OCI-LY3 (cell line): ENCODE measurements at regions not wholly inside any gene's neighbourhood (a gene's known extent, or its start where the extent isn't known, plus 50 kb on each side); places are given as distances from the start of the nearest gene placed in this dataset.

Source experiments
- H2AFZ ChIP-seq: fragments of 200-600, 300-600 bp; shearing (Covaris generic); 2 replicates; pipeline ENCODE4 v1.6.0; 2014; ENCODE audit warnings: antibody characterized with exemption, low read depth, low read length
- H3K27ac ChIP-seq: fragments of 200-600, 300-600 bp; sonication (generic); 2 replicates; pipeline ENCODE4 v1.5.1; 2014; ENCODE audit warnings: mild to moderate bottlenecking, low read length, moderate library complexity, mixed read lengths
- H3K27me3 ChIP-seq: fragments of 200-600, 300-600 bp; sonication (generic); 2 replicates; pipeline ENCODE4 v1.6.1; 2014; ENCODE audit warnings: low read depth, low read length, mixed read lengths
- H3K36me3 ChIP-seq: fragments of 200-600, 300-600 bp; sonication (generic); replicated peaks from 2 replicates; pipeline ENCODE3; 2014; ENCODE audit warnings: low read depth, low read length, mixed read lengths
- H3K4me1 ChIP-seq: fragments of 300-600, 200-600 bp; sonication (generic); 2 replicates; pipeline ENCODE4 v1.6.1; 2014; ENCODE audit warnings: low read length, mixed read lengths
- H3K4me2 ChIP-seq: fragments of 200-600, 300-600 bp; sonication (generic); 2 replicates; pipeline ENCODE4 v1.6.1; 2014; ENCODE audit warnings: low read length, mixed read lengths
- H3K4me3 ChIP-seq: fragments of 300-600, 200-600 bp; sonication (generic); 2 replicates; pipeline ENCODE4 v1.5.1; 2014; ENCODE audit warnings: antibody characterized with exemption, mild to moderate bottlenecking, low read length, moderate library complexity
- H3K79me2 ChIP-seq: fragments of 300-600, 200-600 bp; shearing (Covaris generic); 2 replicates; pipeline ENCODE4 v1.6.1; 2014; ENCODE audit warnings: mild to moderate bottlenecking, low read length, mixed read lengths
- H3K9ac ChIP-seq: fragments of 300-600, 200-600 bp; shearing (Covaris generic); 2 replicates; pipeline ENCODE4 v1.6.0; 2014; ENCODE audit warnings: mild to moderate bottlenecking, low read length, moderate library complexity
- H3K9me3 ChIP-seq: fragments of 200-600, 300-600 bp; shearing (Covaris generic); 2 replicates; pipeline ENCODE4 v1.6.1; 2014; ENCODE audit warnings: low read length, mixed read lengths; ENCODE audit not compliant: insufficient read depth
- H4K20me1 ChIP-seq: fragments of 200-600, 300-600 bp; sonication (generic); 2 replicates; pipeline ENCODE4 v1.6.1; 2016; ENCODE audit warnings: low read length, mixed read lengths; ENCODE audit not compliant: insufficient read depth
- EZH2phosphoT487 ChIP-seq: fragments of 200-600 bp; shearing (Covaris generic); IDR thresholded peaks from 2 replicates; pipeline ENCODE4 v1.6.1; 2018; ENCODE audit warnings: antibody characterized with exemption, mixed run types, low read depth
- TF ChIP-seq, protein P1 (sequence below): fragments of 200-600, 300-600 bp; sonication (generic); IDR thresholded peaks from 2 replicates; pipeline ENCODE4 v1.5.1; 2014; ENCODE audit warnings: antibody characterized with exemption, low read length, low read depth

DNA sequence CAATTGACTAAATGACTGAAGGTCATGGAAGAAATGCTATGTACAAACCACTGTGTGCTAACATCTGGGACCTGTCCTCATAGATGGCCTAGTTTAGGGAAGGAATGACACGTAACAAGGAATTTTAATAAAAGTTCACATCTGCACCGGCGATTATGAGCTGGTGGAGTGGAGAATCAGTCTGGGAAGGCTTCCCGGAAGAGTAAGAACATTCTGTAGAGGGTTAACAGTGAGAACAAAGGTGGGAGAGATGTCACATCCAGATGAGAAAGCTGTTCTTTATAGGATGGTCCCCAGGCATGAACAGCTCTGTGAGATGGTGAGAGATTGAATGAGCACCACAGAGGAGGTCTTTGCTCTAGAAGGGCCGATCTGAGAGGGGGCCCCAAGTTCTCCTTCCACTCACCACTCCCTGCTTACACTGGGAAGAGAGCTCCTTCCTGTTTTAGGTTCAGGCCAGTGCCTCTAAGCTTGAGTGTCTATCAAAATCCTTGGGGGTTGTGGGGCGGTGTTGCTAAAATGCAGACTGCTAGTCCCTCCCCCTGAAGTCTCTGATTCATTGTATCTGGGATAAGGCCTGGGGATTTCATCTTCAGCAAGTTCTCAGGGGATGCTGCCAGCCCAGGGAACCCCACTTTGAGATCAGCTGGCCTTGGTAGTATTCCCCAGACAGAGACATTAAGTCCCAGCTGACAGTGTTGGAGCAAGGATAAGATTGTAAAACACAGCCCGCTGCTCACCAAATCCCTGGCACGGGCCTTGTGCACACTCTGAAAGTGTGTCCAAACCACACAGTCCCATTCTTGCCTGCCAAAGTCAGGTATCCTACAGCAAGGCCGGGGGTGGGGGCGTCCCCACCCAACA, 294.7 kb upstream of the MAF start:
- H3K27me3 ChIP-seq: no peaks in the 10 kb centered on the region
- no peak overlapping the region for H3K4me3 ChIP-seq
- H3K27ac ChIP-seq: no peak overlapping the region
- no peaks in the 10 kb centered on the region for H3K4me1 ChIP-seq
- H3K79me2 ChIP-seq: no peaks in the 10 kb centered on the region
- no peak overlapping the region for H2AFZ ChIP-seq
- H3K4me2 ChIP-seq: no peak overlapping the region
- no peaks in the 10 kb centered on the region for H3K36me3 ChIP-seq
- no peaks in the 10 kb centered on the region for H3K9me3 ChIP-seq
- TF ChIP-seq, protein P1, sequence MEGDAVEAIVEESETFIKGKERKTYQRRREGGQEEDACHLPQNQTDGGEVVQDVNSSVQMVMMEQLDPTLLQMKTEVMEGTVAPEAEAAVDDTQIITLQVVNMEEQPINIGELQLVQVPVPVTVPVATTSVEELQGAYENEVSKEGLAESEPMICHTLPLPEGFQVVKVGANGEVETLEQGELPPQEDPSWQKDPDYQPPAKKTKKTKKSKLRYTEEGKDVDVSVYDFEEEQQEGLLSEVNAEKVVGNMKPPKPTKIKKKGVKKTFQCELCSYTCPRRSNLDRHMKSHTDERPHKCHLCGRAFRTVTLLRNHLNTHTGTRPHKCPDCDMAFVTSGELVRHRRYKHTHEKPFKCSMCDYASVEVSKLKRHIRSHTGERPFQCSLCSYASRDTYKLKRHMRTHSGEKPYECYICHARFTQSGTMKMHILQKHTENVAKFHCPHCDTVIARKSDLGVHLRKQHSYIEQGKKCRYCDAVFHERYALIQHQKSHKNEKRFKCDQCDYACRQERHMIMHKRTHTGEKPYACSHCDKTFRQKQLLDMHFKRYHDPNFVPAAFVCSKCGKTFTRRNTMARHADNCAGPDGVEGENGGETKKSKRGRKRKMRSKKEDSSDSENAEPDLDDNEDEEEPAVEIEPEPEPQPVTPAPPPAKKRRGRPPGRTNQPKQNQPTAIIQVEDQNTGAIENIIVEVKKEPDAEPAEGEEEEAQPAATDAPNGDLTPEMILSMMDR: no peak
- no peak for TF ChIP-seq EZH2phosphoT487
- H3K9ac ChIP-seq: no peak overlapping the region
- no peaks in the 10 kb centered on the region for H4K20me1 ChIP-seq

DNA sequence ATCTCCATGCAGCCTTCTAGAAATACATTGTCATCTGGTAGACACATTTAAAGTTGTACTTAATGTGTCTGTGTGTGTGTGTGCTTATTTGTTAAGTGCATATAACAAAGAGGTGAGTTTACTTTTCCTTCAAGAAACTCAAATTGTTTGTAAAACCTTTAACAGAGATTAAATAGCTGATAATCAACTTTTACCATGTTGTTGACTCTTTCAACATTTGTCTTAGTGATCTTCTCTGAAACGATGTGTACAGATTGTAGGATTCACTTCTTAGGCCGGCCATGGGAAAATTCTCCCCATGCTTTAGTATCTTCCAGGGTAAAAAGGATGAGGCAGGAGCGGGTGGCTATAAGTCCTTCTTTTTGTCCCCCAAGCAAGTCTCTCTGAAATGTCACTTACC, 292.9 kb upstream of the MAF start:
- Histone ChIP-seq H3K9me3 (no peaks in the 10 kb centered on the region), H3K36me3 (no peaks in the 10 kb centered on the region), H3K9ac (no peak overlapping the region), H3K4me1 (no peaks in the 10 kb centered on the region), H2AFZ (no peak overlapping the region), H3K79me2 (no peaks in the 10 kb centered on the region), H3K4me3 (no peak overlapping the region), H3K27me3 (no peaks in the 10 kb centered on the region), H3K4me2 (no peak overlapping the region), H3K27ac (no peak overlapping the region), H4K20me1 (no peaks in the 10 kb centered on the region)
- TF ChIP-seq EZH2phosphoT487: no peak
- TF ChIP-seq, protein P1: no peak

DNA sequence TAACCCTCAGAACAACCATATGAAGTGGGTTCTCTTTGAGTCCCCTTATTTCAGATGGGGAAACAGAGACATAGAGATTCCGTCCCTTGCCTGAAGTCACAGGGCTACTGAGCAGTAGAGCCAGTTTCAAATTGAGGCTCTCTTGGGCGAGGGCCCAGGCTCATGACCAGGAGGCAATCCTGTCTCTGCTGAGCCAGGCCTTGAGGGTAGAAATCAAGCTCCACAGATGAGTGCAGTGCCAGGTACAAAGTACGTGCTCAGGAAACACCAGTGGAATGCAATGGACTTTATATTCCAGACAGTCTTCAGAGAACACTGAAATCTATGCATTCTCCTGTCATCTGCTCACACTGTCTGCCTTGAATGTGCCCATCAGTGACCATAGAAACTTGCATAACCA, 291.7 kb upstream of the MAF start:
- no peak for TF ChIP-seq EZH2phosphoT487
- TF ChIP-seq, protein P1: no peak
- Histone ChIP-seq H3K36me3 (no peaks in the 10 kb centered on the region), H3K4me3 (no peak overlapping the region), H3K4me1 (no peaks in the 10 kb centered on the region), H3K9me3 (no peaks in the 10 kb centered on the region), H4K20me1 (no peaks in the 10 kb centered on the region), H3K27ac (no peak overlapping the region), H3K27me3 (no peaks in the 10 kb centered on the region), H3K9ac (no peak overlapping the region), H2AFZ (no peak overlapping the region), H3K79me2 (no peaks in the 10 kb centered on the region), H3K4me2 (no peak overlapping the region)

DNA sequence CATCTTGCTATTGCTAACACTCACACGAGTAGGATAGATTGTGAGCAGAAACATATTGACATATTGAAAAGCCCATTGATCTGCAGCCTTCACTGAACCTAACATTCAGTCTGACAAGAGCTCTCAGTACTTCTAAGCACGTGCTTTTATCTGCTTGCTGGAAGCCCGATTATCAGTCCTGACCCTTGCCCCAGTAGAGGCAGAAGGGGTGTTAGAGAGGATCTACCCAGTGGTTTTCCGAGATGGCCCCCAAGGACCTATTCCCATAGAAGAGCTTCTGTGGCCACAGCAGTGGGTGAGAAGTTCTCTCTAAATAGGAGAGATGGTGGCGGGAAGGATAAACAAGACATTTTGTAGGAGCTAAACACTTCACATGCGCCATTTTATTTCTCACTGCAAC, 290.9 kb upstream of the MAF start:
- Histone ChIP-seq H3K79me2 (no peaks in the 10 kb centered on the region), H4K20me1 (no peaks in the 10 kb centered on the region), H3K27ac (no peak overlapping the region), H3K9me3 (no peaks in the 10 kb centered on the region), H2AFZ (no peak overlapping the region), H3K4me1 (no peaks in the 10 kb centered on the region), H3K4me2 (no peak overlapping the region), H3K9ac (no peak overlapping the region), H3K36me3 (no peaks in the 10 kb centered on the region), H3K4me3 (no peak overlapping the region), H3K27me3 (no peaks in the 10 kb centered on the region)
- TF ChIP-seq EZH2phosphoT487: no peak
- TF ChIP-seq, protein P1: no peak
